ENCODE measurements at regions not wholly inside any gene's neighbourhood (a gene's known extent, or its start where the extent isn't known, plus 50 kb on each side); places are given as distances from the start of the nearest gene placed in this dataset.

- H3K27me3 Mint-ChIP-seq (ENCODE audit: low read depth): peaks cover 8% of the 10 kb centered on the region
- H3K9me3 Mint-ChIP-seq: no peaks in the 10 kb centered on the region
- no peaks in the 10 kb centered on the region for H3K36me3 Mint-ChIP-seq (ENCODE audit: low read depth)
- H3K4me1 Mint-ChIP-seq: no peaks in the 10 kb centered on the region
- H3K4me3 Mint-ChIP-seq: no peak overlapping the region
- TF ChIP-seq CTCF (IDR thresholded peaks at IDR 0.05; ENCODE audit: unreplicated experiment in 3 of 3): no peak
- no peak overlapping the region for H3K27ac Mint-ChIP-seq
These were observed 52.5 kb upstream of the RPL34 start for GRCh38 chr4:108567831-108568230.

- H3K4me3 Mint-ChIP-seq: no peak overlapping the region
- peak overlapping the region; percentile 30 to 78 (median 65) for H3K27ac Mint-ChIP-seq
- H3K36me3 Mint-ChIP-seq (ENCODE audit: low read depth): no peaks in the 10 kb centered on the region
- no peaks in the 10 kb centered on the region for H3K9me3 Mint-ChIP-seq
- no peak for TF ChIP-seq CTCF (IDR thresholded peaks at IDR 0.05; ENCODE audit: unreplicated experiment in 3 of 3)
- peaks cover 14% of the 10 kb centered on the region for H3K4me1 Mint-ChIP-seq
- no peaks in the 10 kb centered on the region for H3K27me3 Mint-ChIP-seq (ENCODE audit: low read depth)
These were observed 59.3 kb upstream of the RPL34 start for GRCh38 chr4:108561116-108561515.

GRCh38 chr4:108560616-108561015 is 59.8 kb upstream of the RPL34 start:
- Mint-ChIP-seq H3K4me1 (peaks cover 19% of the 10 kb centered on the region), H3K27ac (peak overlapping the region; percentile 30 to 78 (median 65)), H3K27me3 (ENCODE audit: low read depth) (no peaks in the 10 kb centered on the region), H3K36me3 (ENCODE audit: low read depth) (no peaks in the 10 kb centered on the region), H3K4me3 (no peak overlapping the region), H3K9me3 (no peaks in the 10 kb centered on the region)
- no peak for TF ChIP-seq CTCF (IDR thresholded peaks at IDR 0.05; ENCODE audit: unreplicated experiment in 3 of 3)

- no peaks in the 10 kb centered on the region for H3K9me3 Mint-ChIP-seq
- peaks cover 22% of the 10 kb centered on the region for H3K4me1 Mint-ChIP-seq
- H3K27me3 Mint-ChIP-seq (ENCODE audit: low read depth): no peaks in the 10 kb centered on the region
These were observed 60.5 kb upstream of the RPL34 start for GRCh38 chr4:108559911-108560310.

GRCh38 chr4:108559068-108559793 is 61.1 kb upstream of the RPL34 start:
- Mint-ChIP-seq H3K9me3 (no peaks in the 10 kb centered on the region), H3K27me3 (ENCODE audit: low read depth) (no peaks in the 10 kb centered on the region)

More at GRCh38 chr4:108559911-108560310, 60.5 kb upstream of the RPL34 start:
- Mint-ChIP-seq H3K27ac (no peak overlapping the region), H3K36me3 (ENCODE audit: low read depth) (no peaks in the 10 kb centered on the region), H3K4me3 (no peak overlapping the region)
- no peak for TF ChIP-seq CTCF (IDR thresholded peaks at IDR 0.05; ENCODE audit: unreplicated experiment in 3 of 3)

More at GRCh38 chr4:108559068-108559793, 61.1 kb upstream of the RPL34 start:
- Mint-ChIP-seq H3K4me1 (peaks cover 22% of the 10 kb centered on the region), H3K27ac (no peak overlapping the region), H3K36me3 (ENCODE audit: low read depth) (no peaks in the 10 kb centered on the region), H3K4me3 (no peak overlapping the region)
- TF ChIP-seq CTCF (IDR thresholded peaks at IDR 0.05; ENCODE audit: unreplicated experiment in 3 of 3): no peak

Data from nephron (organoid).